A673 (cell line): ENCODE measurements at regions not wholly inside any gene's neighbourhood (a gene's known extent, or its start where the extent isn't known, plus 50 kb on each side); places are given as distances from the start of the nearest gene placed in this dataset.

Source experiments
- CTCF ChIP-seq: fragments of 300-800, 200-600 bp; sonication (generic); conservative IDR thresholded peaks from 2 replicates; pipeline ENCODE4 v1.5.1; 2017; ENCODE audit warnings: low read depth, mild to moderate bottlenecking, antibody characterized with exemption, low read length, moderate library complexity, mixed read lengths
- EZH2 ChIP-seq: fragments of 200-600 bp; sonication (generic); IDR thresholded peaks from 2 replicates; pipeline ENCODE4 v1.6.1; 2017; ENCODE audit warnings: borderline replicate concordance, low read depth, mild to moderate bottlenecking, mixed read lengths, antibody characterized with exemption, low read length; ENCODE audit not compliant: poor library complexity, severe bottlenecking

GRCh38 chr5:121426153-121426552 is 425.5 kb upstream of the FTMT start:
- TF ChIP-seq CTCF (no peak), EZH2 (no peak)
